HG03064 (cell line): ENCODE measurements at regions not wholly inside any gene's neighbourhood (a gene's known extent, or its start where the extent isn't known, plus 50 kb on each side); places are given as distances from the start of the nearest gene placed in this dataset.

Experiments
- ATAC-seq: cut with Tn5 transposase; IDR thresholded peaks from one replicate; pipeline ENCODE4 v1.9.1; 2021; ENCODE audit warnings: low read depth; ENCODE audit not compliant: unreplicated experiment

DNA sequence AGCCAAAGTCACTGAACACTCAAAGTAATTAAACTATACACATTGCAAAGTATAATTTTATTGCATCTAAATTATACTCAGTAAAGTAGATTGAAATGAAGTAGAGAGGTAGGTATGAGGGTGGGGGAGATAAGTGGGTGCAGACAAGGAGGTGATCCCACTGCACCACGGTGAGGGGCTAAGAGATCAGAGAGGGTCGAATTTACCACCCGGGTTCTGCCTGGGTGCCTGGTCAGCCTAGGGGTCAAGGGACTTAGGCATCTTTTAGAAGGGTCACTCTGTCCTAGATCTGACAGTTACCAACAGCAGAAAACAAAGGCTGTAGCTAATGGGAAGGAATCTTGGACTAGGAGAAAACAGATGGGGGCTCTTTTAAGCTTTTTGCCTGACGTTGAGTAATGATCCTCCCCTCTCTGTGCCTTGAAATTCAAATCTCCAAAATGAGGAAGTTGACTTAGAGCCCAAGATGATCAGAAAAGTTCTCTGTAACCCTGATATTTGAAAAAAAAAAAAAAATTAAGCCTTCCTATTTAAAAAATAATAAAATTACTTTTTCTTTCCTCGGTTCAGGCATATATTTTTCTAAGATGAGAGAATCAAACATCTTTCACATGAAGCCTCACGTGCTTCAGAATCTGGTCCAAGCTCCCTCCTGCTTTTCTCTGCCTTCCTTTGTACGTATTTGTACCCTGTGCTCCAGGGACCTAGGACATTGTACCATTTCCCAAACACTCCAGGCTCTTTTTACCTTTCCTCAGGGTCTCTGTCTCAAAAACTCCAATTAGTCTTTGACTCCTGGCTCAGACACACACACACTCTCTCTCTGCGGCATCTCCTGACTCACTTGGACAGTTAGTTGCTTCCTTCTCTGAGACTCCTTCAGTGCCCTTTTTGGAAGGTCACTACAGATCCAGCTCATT lies 353.9 kb downstream of the CYRIA start:
- no peak for ATAC-seq

DNA sequence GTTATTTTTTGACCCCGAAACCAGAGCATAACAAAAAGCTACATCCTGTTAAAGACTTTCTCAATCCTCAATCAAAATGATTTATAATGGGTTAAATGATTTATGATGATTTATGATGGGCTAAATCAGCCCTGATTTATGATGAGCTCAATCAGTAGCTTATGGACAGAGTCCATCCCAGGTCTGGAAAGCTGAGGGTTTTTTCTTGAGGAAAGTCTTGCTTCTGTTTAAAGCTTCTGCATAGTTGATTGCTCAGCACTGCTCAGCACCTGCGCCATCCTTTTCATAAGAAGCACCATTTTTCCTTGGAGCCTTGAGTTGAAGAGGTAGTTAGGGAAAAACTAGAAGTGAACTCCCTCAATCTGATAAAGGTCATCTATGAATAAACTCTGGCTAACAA lies 356.8 kb downstream of the CYRIA start:
- no peak for ATAC-seq

DNA sequence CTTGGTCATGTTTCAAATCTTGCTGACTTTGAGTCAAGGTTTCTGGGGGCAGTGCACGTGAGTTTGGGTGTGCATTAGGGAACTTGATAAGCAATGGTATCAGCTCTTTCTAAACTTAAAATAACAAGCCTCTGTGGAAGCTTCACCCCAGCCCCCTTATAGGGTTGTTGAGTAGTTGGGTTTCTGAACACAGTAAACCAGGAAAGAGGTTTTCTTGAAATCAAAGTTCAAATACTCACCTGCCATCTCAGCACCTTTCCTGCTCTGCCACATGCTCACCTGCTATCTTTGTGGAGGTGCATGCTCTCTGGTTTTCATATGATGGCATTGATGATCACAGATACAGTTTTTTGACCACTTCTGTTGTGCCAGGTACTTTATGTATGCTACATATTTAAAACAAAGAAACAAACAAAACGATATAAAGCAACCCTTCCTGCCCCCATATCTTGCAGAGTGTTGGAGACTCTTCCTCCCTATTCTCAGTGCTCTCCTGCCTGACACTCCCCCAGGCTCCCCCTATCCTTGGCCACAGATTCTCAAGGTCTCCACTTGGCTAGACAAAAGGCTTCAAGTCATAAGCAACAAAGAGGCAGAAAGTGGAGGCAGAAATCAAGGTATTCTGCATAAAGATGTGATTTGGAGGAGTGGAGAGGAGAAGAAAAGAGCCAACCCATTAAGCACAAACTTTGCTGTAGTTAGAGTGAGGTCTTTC lies 360.6 kb downstream of the CYRIA start:
- no peak for ATAC-seq

- ATAC-seq = no peak
Observed at GRCh38 chr2:16303761-16304160, 361.9 kb downstream of the CYRIA start.

DNA sequence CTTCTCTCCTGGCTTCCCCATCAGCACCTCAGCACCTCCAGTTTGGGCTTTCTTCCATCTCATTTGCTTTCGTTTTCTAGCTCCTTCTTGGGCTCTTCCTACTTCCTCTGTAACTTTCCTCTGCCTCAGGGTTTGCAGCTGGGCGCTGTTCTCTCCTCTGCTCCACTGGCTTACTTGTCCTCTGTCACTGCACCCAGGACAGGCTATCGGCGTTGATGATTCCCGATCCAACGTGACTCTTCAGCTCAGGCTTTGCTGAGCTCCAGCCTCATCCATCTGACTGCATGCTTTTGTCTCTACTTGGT lies 362.4 kb downstream of the CYRIA start:
- ATAC-seq = no peak

GRCh38 chr2:16302431-16303272 lies 362.3 kb downstream of the MYCN start:
- ATAC-seq = no peak

DNA sequence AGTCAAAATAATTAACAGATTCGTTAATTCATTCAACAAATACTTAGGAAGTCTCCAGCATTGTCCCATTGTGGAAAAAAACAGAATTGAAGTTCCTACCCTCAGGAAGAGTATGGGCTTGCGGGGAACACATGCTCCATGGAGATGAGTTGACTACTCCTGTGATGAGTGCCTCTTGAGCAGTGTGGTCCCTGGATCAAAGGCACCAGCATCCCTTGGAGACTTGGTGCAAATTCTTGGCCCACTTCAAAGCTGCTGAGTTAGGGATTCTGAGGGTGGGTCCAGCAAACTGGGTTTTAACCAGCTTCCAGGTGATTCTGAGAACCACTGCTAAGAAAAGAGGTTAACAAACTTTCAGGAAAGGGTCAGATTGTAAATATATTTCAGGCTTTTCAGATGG lies 361.6 kb downstream of the MYCN start:
- no peak for ATAC-seq

- ATAC-seq = no peak
Observed at GRCh38 chr2:16298866-16299265, 358.5 kb downstream of the MYCN start.

GRCh38 chr2:16296331-16297250 lies 356.2 kb downstream of the MYCN start:
- no peak for ATAC-seq

GRCh38 chr2:16296038-16296290 lies 355.6 kb downstream of the MYCN start:
- ATAC-seq = no peak

DNA sequence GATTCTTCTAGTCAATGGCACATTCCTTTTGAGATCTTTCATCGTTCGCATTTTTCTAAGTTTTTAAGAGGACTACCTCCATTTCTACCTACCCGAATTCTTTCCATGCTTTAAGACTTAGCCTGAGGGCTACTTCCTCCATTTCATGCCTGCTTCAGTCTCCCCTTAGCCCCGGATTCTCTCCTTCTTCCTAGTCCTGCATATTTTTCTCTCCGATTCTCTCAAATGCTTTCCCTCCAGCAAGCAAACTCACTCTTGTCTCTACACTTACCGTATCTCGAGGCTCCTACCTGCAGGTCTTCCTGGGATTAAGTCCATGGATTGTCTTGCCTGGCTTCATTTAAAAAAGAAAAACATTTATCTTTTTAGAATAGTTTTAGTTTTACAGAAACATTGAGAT lies 354.4 kb downstream of the MYCN start:
- no peak for ATAC-seq

GRCh38 chr2:16293871-16294270 lies 353.5 kb downstream of the MYCN start:
- no peak for ATAC-seq

- ATAC-seq = no peak
Observed at GRCh38 chr2:16293398-16293797, 353.0 kb downstream of the MYCN start.

GRCh38 chr2:16291731-16292550 lies 351.6 kb downstream of the MYCN start:
- no peak for ATAC-seq

- ATAC-seq = no peak
Observed at GRCh38 chr2:16291226-16291625, 350.9 kb downstream of the MYCN start.

DNA sequence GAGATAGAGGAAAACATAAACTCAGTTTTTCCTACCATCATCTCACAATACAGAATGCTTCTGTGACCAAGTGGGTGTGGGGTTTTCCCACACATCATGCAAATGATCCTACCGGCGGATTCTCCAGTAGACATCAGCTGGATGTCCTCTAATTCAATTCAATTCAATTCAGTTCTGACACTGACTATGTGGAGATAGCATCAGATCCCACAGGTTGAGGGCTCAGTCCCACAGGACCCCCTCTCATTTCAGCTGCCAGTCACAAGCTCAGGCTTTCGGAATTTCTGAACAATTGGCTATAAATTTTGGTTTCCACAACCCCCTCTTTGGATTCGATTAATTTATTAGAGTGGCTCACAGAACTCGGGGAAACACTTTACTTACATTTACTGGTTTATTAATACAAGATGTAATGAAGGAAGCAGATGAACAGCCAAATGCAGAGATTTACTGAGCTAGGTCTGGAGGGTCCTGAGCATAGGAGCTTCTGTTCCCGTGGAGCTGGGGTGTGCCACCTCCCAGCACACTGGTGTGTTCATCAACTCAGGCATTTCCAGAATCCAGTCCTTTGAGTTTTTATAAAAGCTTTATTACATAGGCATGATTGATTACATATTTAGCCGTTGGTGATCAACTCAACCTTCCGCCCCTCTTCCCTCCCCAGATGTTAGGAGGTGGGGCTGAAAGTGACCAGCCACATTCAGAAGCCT lies 350.1 kb downstream of the MYCN start:
- no peak for ATAC-seq

DNA sequence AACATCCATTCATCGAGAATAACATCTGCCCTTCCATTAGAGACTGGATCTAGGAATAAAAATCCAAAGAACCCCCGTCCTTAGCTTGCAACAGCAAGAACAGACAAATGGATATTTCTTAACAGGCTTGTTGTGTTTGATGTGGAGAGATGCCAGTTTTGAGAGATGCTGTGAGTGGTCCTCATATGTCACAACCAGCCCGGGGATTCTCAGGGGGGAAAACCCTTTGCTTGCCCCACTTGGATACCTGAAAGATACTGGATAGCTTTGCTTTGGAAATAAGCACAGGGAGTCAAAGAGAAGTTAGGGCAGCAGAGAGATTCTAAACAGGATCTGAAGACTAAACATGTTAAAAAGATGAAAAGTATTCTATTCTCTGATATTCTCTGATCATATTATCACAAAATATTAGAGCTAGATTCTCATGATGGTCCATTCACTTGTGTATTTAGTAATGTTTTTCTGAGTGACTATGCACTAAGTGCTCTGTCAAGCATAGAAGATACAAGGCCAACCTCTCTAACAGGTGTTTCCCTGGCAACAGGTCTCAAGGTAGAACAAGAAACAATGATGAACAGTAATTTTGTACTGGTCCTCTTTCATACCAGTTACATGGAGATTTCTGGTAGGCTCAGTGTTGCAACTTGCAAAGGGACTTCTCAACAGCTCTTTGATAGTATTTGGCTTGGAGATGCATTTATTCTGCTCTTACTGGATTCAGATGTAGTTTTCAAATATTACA lies 348.2 kb downstream of the MYCN start:
- no peak for ATAC-seq

GRCh38 chr2:16287831-16288230 lies 347.5 kb downstream of the MYCN start:
- no peak for ATAC-seq
